BE2C (cell line): ENCODE measurements at regions not wholly inside any gene's neighbourhood (a gene's known extent, or its start where the extent isn't known, plus 50 kb on each side); places are given as distances from the start of the nearest gene placed in this dataset.

Experiments
- DNase-seq: peaks from one replicate; pipeline ENCODE4 v3.0.0-alpha.2; 2020
- H3K27me3 ChIP-seq: fragments of 250-450 bp; sonication (Bioruptor Pico); 2 replicates; pipeline ENCODE4 v1.5.1; 2020; ENCODE audit warnings: mild to moderate bottlenecking
- H3K36me3 ChIP-seq: fragments of 250-450 bp; sonication (Bioruptor Pico); 2 replicates; pipeline ENCODE4 v1.5.1; 2020; ENCODE audit warnings: mild to moderate bottlenecking
- H3K4me1 ChIP-seq: fragments of 250-450 bp; sonication (Bioruptor Pico); 2 replicates; pipeline ENCODE4 v1.5.1; 2020
- H3K4me3 ChIP-seq: 2 replicates; pipeline ENCODE4 v1.5.1; 2011; ENCODE audit warnings: low read depth, low read length
- H3K9me3 ChIP-seq: fragments of 250-450 bp; sonication (Bioruptor Pico); 2 replicates; pipeline ENCODE4 v1.5.1; 2020
- TF ChIP-seq, protein P1 (sequence below): IDR thresholded peaks from 2 replicates; pipeline ENCODE4 v1.5.1; 2012; ENCODE audit warnings: mild to moderate bottlenecking, low read depth, low read length

DNA sequence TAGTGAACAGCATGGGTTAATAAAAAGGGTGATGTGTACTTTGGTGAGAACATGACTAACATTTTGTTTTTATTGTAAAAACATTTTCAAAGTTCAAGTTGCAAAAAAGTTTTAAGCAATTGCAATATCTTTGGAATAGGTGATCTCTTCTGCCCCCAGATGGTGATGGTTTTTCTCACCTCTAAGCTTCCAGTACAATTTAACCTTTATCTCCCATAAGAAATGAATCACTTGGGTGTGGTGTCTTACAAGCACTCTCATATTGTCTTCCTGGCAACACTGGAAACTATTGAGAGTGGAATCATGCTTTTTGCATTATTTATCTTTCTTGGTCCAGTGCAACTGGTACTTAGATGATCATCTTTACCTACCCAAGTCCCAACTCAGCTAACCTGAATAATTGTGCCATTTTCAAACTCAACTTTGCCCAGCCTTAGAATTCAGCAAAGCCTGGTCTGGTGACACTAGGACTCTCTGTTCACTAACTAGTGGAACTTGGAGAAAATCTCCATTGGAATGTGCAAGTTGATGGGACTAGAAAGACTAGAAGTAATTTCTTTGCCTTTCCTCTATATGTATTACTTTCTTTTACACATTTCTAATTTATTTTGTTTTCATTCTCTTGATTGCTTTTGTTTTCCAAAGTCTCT lies 964.7 kb upstream of the ZEB2 start:
- no peak for DNase-seq
- no peaks in the 10 kb centered on the region for H3K4me1 ChIP-seq
- no peaks in the 10 kb centered on the region for H3K36me3 ChIP-seq
- H3K27me3 ChIP-seq: no peaks in the 10 kb centered on the region
- no peak overlapping the region for H3K4me3 ChIP-seq
- H3K9me3 ChIP-seq: no peaks in the 10 kb centered on the region
- TF ChIP-seq, protein P1, sequence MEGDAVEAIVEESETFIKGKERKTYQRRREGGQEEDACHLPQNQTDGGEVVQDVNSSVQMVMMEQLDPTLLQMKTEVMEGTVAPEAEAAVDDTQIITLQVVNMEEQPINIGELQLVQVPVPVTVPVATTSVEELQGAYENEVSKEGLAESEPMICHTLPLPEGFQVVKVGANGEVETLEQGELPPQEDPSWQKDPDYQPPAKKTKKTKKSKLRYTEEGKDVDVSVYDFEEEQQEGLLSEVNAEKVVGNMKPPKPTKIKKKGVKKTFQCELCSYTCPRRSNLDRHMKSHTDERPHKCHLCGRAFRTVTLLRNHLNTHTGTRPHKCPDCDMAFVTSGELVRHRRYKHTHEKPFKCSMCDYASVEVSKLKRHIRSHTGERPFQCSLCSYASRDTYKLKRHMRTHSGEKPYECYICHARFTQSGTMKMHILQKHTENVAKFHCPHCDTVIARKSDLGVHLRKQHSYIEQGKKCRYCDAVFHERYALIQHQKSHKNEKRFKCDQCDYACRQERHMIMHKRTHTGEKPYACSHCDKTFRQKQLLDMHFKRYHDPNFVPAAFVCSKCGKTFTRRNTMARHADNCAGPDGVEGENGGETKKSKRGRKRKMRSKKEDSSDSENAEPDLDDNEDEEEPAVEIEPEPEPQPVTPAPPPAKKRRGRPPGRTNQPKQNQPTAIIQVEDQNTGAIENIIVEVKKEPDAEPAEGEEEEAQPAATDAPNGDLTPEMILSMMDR: no peak

DNA sequence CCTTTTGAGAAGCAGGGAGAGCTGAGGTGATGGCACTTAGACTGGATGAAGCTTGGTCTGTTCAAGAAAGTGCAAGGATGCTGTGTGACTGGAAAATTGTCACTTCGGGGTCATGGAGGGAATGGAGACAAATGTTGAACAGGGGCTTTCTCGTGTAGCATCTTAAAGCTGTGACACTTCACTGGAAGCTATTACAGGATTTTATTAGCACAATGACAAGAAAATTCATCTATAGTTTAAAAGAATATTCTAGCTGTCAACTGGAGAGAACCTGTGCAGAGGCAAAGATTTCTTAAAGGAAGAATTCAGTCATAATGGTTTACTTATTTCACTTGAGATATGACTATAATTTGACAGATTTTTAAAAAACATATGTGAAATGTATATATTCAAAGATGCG lies 963.9 kb upstream of the ZEB2 start:
- H3K4me3 ChIP-seq: no peak overlapping the region
- no peaks in the 10 kb centered on the region for H3K36me3 ChIP-seq
- TF ChIP-seq, protein P1: no peak
- no peaks in the 10 kb centered on the region for H3K27me3 ChIP-seq
- no peaks in the 10 kb centered on the region for H3K4me1 ChIP-seq
- no peak for DNase-seq
- no peaks in the 10 kb centered on the region for H3K9me3 ChIP-seq

- Histone ChIP-seq H3K27me3 (no peaks in the 10 kb centered on the region), H3K4me3 (no peak overlapping the region), H3K9me3 (no peaks in the 10 kb centered on the region), H3K36me3 (no peaks in the 10 kb centered on the region), H3K4me1 (no peaks in the 10 kb centered on the region)
- TF ChIP-seq, protein P1: no peak
- DNase-seq: no peak
These were observed 961.5 kb upstream of the ZEB2 start for GRCh38 chr2:145481334-145481922.

- no peaks in the 10 kb centered on the region for H3K4me1 ChIP-seq
- no peak for DNase-seq
- no peaks in the 10 kb centered on the region for H3K36me3 ChIP-seq
- no peaks in the 10 kb centered on the region for H3K9me3 ChIP-seq
- TF ChIP-seq, protein P1: no peak
- H3K27me3 ChIP-seq: no peaks in the 10 kb centered on the region
- no peak overlapping the region for H3K4me3 ChIP-seq
These were observed 944.9 kb upstream of the ZEB2 start for GRCh38 chr2:145464866-145465265.

- Histone ChIP-seq H3K4me3 (no peak overlapping the region), H3K27me3 (no peaks in the 10 kb centered on the region), H3K4me1 (no peaks in the 10 kb centered on the region), H3K36me3 (no peaks in the 10 kb centered on the region), H3K9me3 (no peaks in the 10 kb centered on the region)
- TF ChIP-seq, protein P1: no peak
- DNase-seq: no peak
These were observed 940.2 kb upstream of the ZEB2 start for GRCh38 chr2:145460112-145460511.

DNA sequence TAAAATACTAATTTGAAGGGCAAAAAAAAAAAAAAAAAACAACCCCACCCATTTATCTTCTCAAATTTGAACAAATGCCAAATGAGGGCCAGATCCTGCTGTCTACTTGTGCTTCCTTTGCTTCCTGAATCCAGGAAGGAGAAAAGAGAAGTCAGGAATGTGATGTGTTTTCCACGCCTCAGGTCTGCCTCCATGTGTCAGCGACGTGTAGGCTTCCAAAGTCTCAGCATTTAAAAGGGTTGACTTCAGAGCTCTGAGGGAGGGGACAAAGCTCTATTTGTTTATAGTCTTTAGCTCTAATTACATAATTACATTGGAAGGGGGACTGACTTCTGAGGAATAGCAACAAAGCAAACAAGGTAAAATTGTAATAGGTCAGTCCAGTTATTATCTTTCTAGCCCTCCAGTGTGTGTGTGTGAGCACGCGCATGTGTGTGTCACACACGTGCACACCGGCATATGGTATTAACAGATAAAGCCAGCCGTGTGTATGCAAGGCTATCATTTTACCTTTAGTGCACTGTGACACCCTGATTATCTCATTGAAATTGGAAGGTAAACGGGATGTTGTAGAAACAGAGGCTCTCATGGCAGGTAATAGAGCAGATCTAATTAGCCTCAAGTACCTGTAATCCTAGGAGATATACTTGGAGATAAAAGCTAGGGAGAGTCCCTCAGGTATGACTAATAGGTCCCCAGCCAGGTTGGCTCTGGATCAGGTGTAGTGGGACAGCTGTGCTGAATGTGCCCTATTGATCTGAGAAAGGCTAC lies 911.4 kb upstream of the ZEB2 start:
- TF ChIP-seq, protein P1: peak; percentile 32
- H3K9me3 ChIP-seq: no peaks in the 10 kb centered on the region
- no peaks in the 10 kb centered on the region for H3K27me3 ChIP-seq
- H3K4me1 ChIP-seq: no peaks in the 10 kb centered on the region
- no peak for DNase-seq
- no peak overlapping the region for H3K4me3 ChIP-seq
- H3K36me3 ChIP-seq: no peaks in the 10 kb centered on the region
